Ectodermal cell (in vitro differentiated cells): ENCODE measurements at regions not wholly inside any gene's neighbourhood (a gene's known extent, or its start where the extent isn't known, plus 50 kb on each side); places are given as distances from the start of the nearest gene placed in this dataset.
A peak's percentile ranks its signal among the peaks of the same experiment; 100 is the strongest.
"Not testable (repeated sequence)": the region's sequence is repeated elsewhere in the genome, so short reads cannot be mapped to it uniquely, and the experiment has no call there.

ENCODE experiments used
- H3K27ac ChIP-seq: 2 replicates; pipeline ENCODE4 v1.7.0; 2013; ENCODE audit warnings: mild to moderate bottlenecking, low read depth, low read length; ENCODE audit not compliant: insufficient read depth, poor library complexity, severe bottlenecking
- H3K27me3 ChIP-seq: 2 replicates; pipeline ENCODE4 v1.7.0; 2013; ENCODE audit warnings: mild to moderate bottlenecking, low read length; ENCODE audit not compliant: insufficient read depth, control insufficient read depth, poor library complexity, severe bottlenecking
- H3K36me3 ChIP-seq: one replicate; pipeline ENCODE4 v1.7.0; 2013; ENCODE audit warnings: low read length; ENCODE audit not compliant: control insufficient read depth, insufficient read depth
- H3K4me1 ChIP-seq: one replicate; pipeline ENCODE4 v1.7.0; 2013; ENCODE audit warnings: low read length; ENCODE audit not compliant: control insufficient read depth, insufficient read depth
- H3K4me3 ChIP-seq: 2 replicates; pipeline ENCODE4 v1.7.0; 2013; ENCODE audit warnings: low read depth, low read length, control low read depth; ENCODE audit not compliant: insufficient read depth
- H3K9me3 ChIP-seq: 2 replicates; pipeline ENCODE4 v1.7.0; 2013; ENCODE audit warnings: mild to moderate bottlenecking, low read length, moderate library complexity; ENCODE audit not compliant: control insufficient read depth
- WGBS, 2 experiments: methylation state at CpG; one replicate each; pipeline ENCODE4 v1.1.7; 2013; ENCODE audit warnings: missing lambda C conversion rate in 2 of 2; 5-methylcytosine and 5-hydroxymethylcytosine counted together

DNA sequence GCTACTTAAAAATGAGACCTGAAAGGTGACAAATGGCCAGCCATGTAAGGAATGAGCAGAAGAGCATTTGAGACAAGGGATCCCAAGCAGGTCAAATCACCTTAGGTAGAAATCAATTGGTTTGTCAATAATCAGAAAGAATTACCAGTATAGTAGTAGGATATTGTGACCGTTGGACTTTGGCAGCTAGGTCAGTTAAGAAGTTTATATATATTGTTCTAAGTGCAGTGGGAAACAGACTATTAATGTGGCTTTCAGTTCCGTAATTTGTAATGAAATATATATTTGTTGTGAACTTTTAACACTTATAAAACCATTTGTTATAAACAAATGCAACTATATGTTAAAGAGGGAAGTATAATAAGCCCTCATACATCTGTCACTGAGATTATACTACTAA, 807.9 kb upstream of the SPRY2 start:
- 90 to 100% methylated on average over 1 of the region's 2 CpGs for WGBS, 2 experiments
- Histone ChIP-seq H3K36me3 (no peaks in the 10 kb centered on the region), H3K4me1 (no peaks in the 10 kb centered on the region), H3K27me3 (no peaks in the 10 kb centered on the region), H3K9me3 (no peaks in the 10 kb centered on the region), H3K4me3 (no peak overlapping the region), H3K27ac (no peak overlapping the region)

DNA sequence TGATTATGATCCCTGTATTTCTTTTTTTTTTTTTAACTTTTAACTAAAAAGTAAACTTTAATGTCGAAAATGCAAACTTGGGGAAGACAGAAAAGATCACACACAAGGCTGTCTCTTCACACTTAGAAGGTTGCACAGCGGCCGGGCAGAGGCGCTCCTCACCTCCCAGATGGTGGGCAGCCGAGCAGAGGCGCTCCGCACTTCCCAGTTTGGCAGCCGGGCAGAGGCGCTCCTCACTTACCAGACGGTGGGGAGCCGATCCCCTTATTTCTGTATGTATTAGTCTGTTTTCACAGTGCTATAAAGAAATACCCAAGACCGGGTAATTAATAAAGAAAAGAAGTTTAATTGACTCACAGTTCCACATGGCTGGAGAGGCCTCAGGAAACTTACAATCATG, 805.6 kb upstream of the SPRY2 start:
- 97 to 98% methylated on average over 12 of the region's 12 CpGs for WGBS, 2 experiments
- H3K27me3 ChIP-seq, H3K4me3 ChIP-seq, H3K36me3 ChIP-seq, H3K9me3 ChIP-seq, H3K27ac ChIP-seq, H3K4me1 ChIP-seq: not testable (repeated sequence)

DNA sequence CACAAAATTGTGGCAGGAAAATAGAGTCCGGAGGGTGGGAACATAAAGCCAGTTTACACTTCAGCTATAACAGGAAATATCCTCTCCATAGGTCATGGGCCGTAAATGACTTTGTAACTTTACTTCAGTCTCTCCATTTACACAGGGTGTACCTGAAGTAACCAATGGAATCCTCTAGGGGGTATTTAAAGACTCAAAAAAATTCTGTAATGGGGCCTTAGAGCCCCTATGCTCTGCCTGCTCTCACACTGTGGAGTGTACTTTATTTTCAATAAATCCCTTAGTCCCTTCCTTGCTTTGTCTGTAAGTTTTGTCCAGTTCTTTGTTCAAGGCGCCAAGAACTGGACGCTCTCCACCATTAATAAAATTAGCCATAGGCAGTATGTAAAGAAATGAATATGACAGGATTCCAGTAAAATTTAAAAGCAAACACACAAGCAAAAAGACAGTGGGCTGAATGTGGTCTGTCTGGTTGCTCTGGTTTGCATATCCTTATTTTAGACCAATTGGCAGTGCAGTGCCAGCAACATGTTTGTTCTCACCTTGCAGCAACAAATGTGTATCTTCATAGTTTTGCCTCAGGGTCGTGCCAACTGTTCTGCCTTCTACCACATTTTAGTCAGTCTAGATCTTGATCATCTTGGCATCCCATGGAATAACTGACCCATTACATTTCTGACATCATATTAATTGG, 801.5 kb upstream of the SPRY2 start:
- Histone ChIP-seq H3K36me3 (no peaks in the 10 kb centered on the region), H3K27ac (no peak overlapping the region), H3K27me3 (no peaks in the 10 kb centered on the region), H3K9me3 (no peaks in the 10 kb centered on the region), H3K4me1 (no peaks in the 10 kb centered on the region), H3K4me3 (no peak overlapping the region)
- 93 to 98% methylated on average over 3 to 5 of the region's 5 CpGs for WGBS, 2 experiments

DNA sequence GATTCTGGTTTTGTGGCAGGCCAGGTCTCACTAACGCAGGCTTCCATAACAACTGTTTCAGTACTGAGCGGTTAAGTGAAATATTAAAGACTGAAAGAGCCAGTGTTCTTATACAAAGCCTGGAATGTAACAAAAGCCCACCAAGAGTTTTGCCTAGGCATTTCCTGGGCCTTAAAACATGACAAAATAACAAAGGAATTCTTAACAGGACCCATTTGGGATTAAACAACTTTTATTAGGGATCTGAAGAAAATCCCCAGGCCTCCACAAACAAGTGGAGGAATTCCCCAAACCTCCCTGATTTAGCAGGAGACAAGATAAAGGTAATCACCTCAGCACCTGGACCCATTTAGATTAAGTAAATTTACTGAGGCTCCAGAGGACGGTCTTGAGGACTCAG, 799.7 kb upstream of the SPRY2 start:
- no peaks in the 10 kb centered on the region for H3K36me3 ChIP-seq
- peak overlapping the region; percentile 0 for H3K27ac ChIP-seq
- no peak overlapping the region for H3K4me3 ChIP-seq
- no peaks in the 10 kb centered on the region for H3K4me1 ChIP-seq
- 9 to 33% methylated on average over 2 to 3 of the region's 3 CpGs for WGBS, 2 experiments
- no peaks in the 10 kb centered on the region for H3K27me3 ChIP-seq
- no peaks in the 10 kb centered on the region for H3K9me3 ChIP-seq

DNA sequence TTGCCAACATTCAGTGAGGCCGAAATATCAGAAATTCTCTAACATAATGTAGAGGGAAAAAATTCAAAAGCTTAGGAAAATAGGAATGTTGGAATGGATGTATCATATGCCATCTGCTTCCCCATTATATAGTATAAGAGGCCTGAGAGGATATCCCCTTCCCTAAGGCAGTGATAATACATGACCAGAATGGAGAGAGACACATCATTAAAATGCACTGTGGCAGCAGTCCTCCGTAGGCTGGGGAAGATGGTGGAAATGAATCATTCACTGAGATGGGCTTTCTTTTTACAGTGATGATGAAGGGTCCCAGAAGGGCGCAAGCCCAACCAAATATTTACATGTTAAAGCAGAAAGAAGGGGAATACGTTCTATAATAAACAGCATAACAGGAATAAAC, 799.1 kb upstream of the SPRY2 start:
- 76 to 88% methylated on average over 3 to 4 of the region's 4 CpGs for WGBS, 2 experiments
- Histone ChIP-seq H3K27ac (no peak overlapping the region), H3K36me3 (no peaks in the 10 kb centered on the region), H3K4me3 (no peak overlapping the region), H3K4me1 (no peaks in the 10 kb centered on the region), H3K9me3 (no peaks in the 10 kb centered on the region), H3K27me3 (no peaks in the 10 kb centered on the region)

DNA sequence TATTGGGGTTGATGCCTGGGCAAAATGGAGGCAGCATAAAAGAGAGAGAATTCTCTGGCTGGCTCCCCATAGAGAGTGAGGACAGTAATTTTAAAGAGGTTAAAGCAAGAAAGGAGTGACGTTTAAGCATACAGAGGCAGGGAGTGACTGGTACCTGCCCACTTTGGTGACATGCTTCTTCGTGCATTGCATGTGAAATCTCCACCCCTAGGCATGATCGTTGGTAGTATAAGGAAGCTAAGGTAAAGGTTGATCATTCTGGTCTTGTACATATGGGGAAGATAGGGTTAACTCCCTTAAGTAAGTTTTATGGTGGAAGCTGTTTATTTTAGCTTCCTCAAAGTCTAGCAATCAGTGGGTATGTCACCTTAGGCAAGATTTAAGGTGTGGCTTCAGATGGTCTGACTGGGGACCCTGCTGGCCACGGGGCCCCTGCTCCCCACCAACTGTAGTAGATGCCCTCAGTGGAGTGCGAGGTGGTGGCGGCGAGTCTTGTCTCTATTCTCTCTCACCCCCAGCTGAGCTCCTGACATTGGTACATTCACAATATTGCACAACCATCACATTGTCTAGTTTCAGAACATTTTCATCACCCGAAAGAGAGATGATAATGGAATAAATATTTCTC, 797.5 kb upstream of the SPRY2 start:
- Histone ChIP-seq H3K4me1 (no peaks in the 10 kb centered on the region), H3K4me3 (no peak overlapping the region), H3K27ac (no peak overlapping the region), H3K36me3 (no peaks in the 10 kb centered on the region), H3K9me3 (no peaks in the 10 kb centered on the region), H3K27me3 (no peaks in the 10 kb centered on the region)
- WGBS, 2 experiments = 91 to 94% methylated on average over 7 of the region's 8 CpGs

DNA sequence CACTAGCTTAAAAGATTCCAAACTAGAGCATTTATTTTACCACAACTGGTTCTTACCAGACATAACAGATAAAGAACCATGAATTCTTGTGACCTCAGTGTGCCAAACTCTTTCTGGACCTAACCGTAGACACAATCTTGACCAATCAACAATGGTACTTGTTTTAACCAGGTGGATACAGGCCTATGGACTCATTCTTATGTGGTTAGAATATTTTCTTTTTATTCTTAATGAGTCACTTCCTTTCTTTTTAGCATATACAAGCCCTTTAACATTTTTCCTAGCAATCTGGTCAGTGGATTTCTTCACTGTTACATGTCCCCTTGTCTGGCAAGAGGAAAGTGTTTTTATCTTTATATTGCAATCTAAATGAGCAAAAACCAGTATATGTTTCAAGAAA, 792.1 kb upstream of the SPRY2 start:
- H3K4me1 ChIP-seq = no peaks in the 10 kb centered on the region
- H3K36me3 ChIP-seq = no peaks in the 10 kb centered on the region
- H3K27me3 ChIP-seq = no peaks in the 10 kb centered on the region
- no peaks in the 10 kb centered on the region for H3K9me3 ChIP-seq
- no peak overlapping the region for H3K27ac ChIP-seq
- H3K4me3 ChIP-seq = no peak overlapping the region
- 90 to 94% methylated on average over 1 of the region's 1 CpG for WGBS, 2 experiments

DNA sequence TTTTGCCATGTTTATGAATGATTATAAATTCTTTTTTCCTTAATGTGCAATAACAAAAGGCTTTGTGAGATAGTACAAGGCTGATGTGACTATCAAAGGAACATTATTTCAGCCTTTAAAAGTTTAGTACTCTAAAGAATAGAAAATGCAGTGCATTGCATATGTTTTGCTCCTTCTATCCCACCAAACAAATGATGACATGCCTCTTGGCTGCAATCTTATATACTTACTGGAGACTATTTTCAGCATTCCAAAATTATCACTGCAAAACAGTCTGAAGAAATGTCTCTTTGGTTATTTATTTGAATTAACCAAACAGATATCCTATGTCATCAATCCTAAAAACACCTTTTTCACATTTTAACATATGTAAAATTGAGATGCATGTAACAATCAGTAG, 776.5 kb upstream of the SPRY2 start:
- no peaks in the 10 kb centered on the region for H3K36me3 ChIP-seq
- no peaks in the 10 kb centered on the region for H3K9me3 ChIP-seq
- no peak overlapping the region for H3K4me3 ChIP-seq
- H3K27ac ChIP-seq = no peak overlapping the region
- no peaks in the 10 kb centered on the region for H3K4me1 ChIP-seq
- H3K27me3 ChIP-seq = no peaks in the 10 kb centered on the region

DNA sequence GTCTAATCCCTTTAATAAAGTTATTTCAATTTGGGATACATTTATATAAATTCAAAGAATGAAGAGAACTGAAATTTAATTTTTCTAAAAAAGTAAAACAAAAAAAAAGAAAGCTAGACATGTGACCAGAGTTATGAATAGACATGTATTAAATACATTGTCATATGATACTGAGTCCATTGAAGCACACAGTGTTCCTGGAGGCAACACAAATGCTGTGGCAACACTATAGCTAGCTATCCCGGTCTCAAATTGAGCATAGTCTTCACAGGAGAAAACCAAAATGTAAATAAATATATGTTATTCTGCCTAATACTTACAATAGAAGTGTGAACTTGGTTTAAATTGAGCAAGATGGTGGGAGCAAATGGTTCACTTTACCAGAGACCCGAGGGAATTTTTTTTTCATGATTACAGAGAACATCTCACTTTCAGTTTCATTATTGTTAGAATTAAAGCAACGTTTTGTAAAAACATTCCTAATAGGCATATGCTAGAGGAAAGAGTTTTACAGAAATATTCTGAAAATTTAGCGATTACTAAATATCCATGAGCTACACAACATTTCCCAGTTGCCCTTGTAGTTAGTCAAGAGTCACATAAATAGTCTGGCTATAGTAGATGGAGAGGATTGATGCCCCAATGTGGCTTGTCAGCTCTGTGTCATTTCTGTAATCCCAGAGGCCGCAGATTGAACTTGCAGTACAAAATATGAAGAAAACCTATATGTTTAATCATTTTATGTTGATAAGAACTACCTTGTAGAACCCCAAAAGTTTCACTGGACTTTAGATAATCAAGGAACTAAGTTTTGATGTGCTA, 775.7 kb upstream of the SPRY2 start:
- Histone ChIP-seq H3K4me3 (no peak overlapping the region), H3K27ac (no peak overlapping the region), H3K36me3 (no peaks in the 10 kb centered on the region), H3K9me3 (no peaks in the 10 kb centered on the region), H3K4me1 (no peaks in the 10 kb centered on the region), H3K27me3 (no peaks in the 10 kb centered on the region)
- WGBS, 2 experiments = 100% methylated on average over 3 of the region's 5 CpGs; no CpG with 5 or more reads in 1 of the 2 experiments

DNA sequence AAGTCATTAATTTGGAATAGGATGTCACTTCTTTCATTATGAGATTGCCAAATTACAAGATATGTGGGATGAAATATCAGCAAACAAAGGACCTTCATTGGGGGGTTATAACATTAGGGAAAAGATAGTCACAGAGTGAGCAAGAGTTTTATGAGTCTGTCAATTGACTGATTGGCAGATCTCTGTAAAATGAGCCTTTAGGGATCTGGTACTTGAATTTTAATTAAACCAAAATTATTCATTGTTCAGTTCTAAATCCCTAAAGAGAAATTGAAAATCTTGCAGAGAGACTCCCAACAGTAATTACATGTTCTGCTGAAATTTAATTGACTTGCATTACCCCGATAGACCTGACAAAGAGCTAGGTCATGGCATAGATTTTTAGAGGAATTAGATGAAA, 768.1 kb upstream of the SPRY2 start:
- no peaks in the 10 kb centered on the region for H3K9me3 ChIP-seq
- H3K27me3 ChIP-seq = no peaks in the 10 kb centered on the region
- no peaks in the 10 kb centered on the region for H3K36me3 ChIP-seq
- no peaks in the 10 kb centered on the region for H3K4me1 ChIP-seq
- H3K27ac ChIP-seq = no peak overlapping the region
- 100% methylated on average over 1 of the region's 1 CpG; no CpG with 5 or more reads in 1 of the 2 experiments for WGBS, 2 experiments
- no peak overlapping the region for H3K4me3 ChIP-seq
